Muscle of leg (tissue), 3 donors: ENCODE measurements at regions not wholly inside any gene's neighbourhood (a gene's known extent, or its start where the extent isn't known, plus 50 kb on each side); places are given as distances from the start of the nearest gene placed in this dataset.
A peak's percentile ranks its signal among the peaks of the same experiment; 100 is the strongest.

Source experiments
- DNase-seq: peaks from one replicate; pipeline ENCODE4 v3.0.0; 2013
- H3K27ac ChIP-seq: one replicate; pipeline ENCODE4 v1.5.1; 2013; ENCODE audit warnings: mild to moderate bottlenecking, low read length, control low read depth
- H3K27me3 ChIP-seq: one replicate; pipeline ENCODE4 v1.6.1; 2013; ENCODE audit warnings: low read length; ENCODE audit not compliant: control insufficient read depth, insufficient read depth
- H3K36me3 ChIP-seq: one replicate; pipeline ENCODE4 v1.6.1; 2013; ENCODE audit warnings: low read length; ENCODE audit not compliant: control insufficient read depth, insufficient read depth
- H3K4me1 ChIP-seq: one replicate; pipeline ENCODE4 v1.6.1; 2013; ENCODE audit warnings: low read length; ENCODE audit not compliant: control insufficient read depth, insufficient read depth
- H3K4me3 ChIP-seq: one replicate; pipeline ENCODE4 v1.5.1; 2013; ENCODE audit warnings: low read length, control low read depth
- H3K9me3 ChIP-seq: replicated peaks from 2 replicates; pipeline ENCODE4 v1.6.1; 2013; ENCODE audit warnings: low read depth, low read length; ENCODE audit not compliant: control insufficient read depth
- WGBS: methylation state at CpG from one replicate; pipeline ENCODE4 v1.1.5; 2013; ENCODE audit warnings: missing lambda C conversion rate; ENCODE audit not compliant: insufficient coverage; 5-methylcytosine and 5-hydroxymethylcytosine counted together

DNA sequence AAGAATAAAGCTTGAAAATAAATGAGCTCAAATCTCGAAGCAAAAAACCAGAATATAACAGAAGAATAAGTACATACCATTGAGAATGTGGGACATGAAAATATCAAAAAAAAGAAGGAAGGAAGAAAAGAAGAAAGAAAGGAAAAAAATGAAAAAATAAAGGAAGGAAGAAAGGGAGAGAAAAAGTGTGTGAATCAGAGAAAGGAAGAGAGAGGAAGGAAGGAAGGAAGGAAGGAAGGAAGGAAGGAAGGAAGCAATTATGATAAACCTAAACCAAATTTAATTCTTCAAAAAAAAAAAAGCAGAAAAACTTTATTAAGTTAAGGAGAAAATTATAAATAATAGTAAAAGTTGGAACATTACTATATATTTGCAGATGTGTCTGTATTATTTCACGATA is 949.8 kb downstream of the NLGN4X start:
- Histone ChIP-seq H3K27ac (no peak overlapping the region), H3K4me3 (no peak overlapping the region), H3K36me3 (no peaks in the 10 kb centered on the region), H3K9me3 (peaks cover 2% of the 10 kb centered on the region), H3K4me1 (no peaks in the 10 kb centered on the region), H3K27me3 (no peaks in the 10 kb centered on the region)
- DNase-seq, result no peak
- no CpG with 5 or more reads among the region's 2 CpGs for WGBS

DNA sequence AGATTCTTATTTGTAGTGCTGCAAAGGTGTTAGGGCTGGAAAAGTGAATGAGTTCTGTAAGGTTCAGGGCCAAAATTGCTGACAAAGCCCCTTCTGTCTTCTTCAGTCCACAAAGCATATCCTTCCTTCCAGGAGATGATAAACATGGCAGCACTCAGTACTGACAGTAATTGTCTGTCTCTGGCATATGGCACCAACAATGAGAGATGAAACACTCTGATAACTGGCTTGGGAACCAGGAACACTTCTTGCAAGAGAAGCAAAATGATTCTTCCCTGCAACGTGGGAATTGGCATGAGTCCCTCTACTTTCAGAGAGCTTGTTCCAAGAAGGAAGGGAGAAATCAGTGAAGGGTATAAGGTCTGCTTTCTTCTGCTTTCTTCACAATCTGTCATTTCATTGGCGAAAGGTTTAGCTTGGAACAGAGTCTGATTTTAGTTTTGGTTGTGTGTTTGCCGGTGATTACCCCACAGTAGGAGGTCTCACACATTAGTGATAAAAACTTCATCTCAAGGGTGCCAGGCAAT is 963.3 kb downstream of the NLGN4X start:
- no peaks in the 10 kb centered on the region for H3K27me3 ChIP-seq
- no peaks in the 10 kb centered on the region for H3K4me1 ChIP-seq
- no peak overlapping the region for H3K27ac ChIP-seq
- no peak for DNase-seq
- no CpG with 5 or more reads among the region's 3 CpGs for WGBS
- H3K9me3 ChIP-seq, result no peaks in the 10 kb centered on the region
- H3K4me3 ChIP-seq, result no peak overlapping the region
- no peaks in the 10 kb centered on the region for H3K36me3 ChIP-seq

DNA sequence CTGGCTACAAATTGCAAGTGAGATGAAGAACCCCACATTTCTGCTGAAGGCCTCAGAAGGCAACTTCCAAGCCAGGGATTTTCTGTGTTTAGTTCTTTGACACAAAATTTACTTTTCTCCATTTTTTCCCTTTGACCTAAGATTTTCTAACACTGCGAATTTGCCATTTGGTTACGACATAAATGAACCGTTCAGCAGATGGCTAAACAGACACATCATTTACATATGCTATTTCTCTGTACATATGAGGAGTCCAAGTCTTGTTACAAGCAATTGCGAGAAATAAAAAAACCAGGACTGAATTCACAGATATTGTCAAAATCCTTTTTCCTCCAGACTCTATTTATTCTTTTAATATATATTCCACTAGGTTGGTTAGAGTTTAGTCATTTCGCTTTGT is 978.6 kb downstream of the NLGN4X start:
- no peak overlapping the region for H3K27ac ChIP-seq
- no peaks in the 10 kb centered on the region for H3K4me1 ChIP-seq
- H3K27me3 ChIP-seq, result no peaks in the 10 kb centered on the region
- no peaks in the 10 kb centered on the region for H3K9me3 ChIP-seq
- no peak overlapping the region for H3K4me3 ChIP-seq
- WGBS, result no CpG with 5 or more reads among the region's 5 CpGs
- no peaks in the 10 kb centered on the region for H3K36me3 ChIP-seq
- peak; percentile 4 for DNase-seq

GRCh38 chrX:5242091-5242790 is 986.4 kb downstream of the NLGN4X start:
- no peaks in the 10 kb centered on the region for H3K36me3 ChIP-seq
- no peaks in the 10 kb centered on the region for H3K9me3 ChIP-seq
- no peaks in the 10 kb centered on the region for H3K4me1 ChIP-seq
- DNase-seq, result no peak
- no CpG with 5 or more reads among the region's 7 CpGs for WGBS
- no peak overlapping the region for H3K4me3 ChIP-seq
- H3K27ac ChIP-seq, result no peak overlapping the region
- H3K27me3 ChIP-seq, result no peaks in the 10 kb centered on the region

- H3K4me3 ChIP-seq, result no peak overlapping the region
- no peaks in the 10 kb centered on the region for H3K9me3 ChIP-seq
- H3K36me3 ChIP-seq, result no peaks in the 10 kb centered on the region
- no peaks in the 10 kb centered on the region for H3K27me3 ChIP-seq
- no peak overlapping the region for H3K27ac ChIP-seq
- no peaks in the 10 kb centered on the region for H3K4me1 ChIP-seq
- DNase-seq, result no peak
- WGBS, result no CpG with 5 or more reads among the region's 4 CpGs
These were observed 991.9 kb downstream of the NLGN4X start for GRCh38 chrX:5236749-5237148.

- Histone ChIP-seq H3K9me3 (no peaks in the 10 kb centered on the region), H3K27ac (no peak overlapping the region), H3K27me3 (no peaks in the 10 kb centered on the region), H3K4me1 (no peaks in the 10 kb centered on the region), H3K36me3 (no peaks in the 10 kb centered on the region), H3K4me3 (no peak overlapping the region)
- whole genome bisulfite sequencing, result 57% methylated on average over 7 of the region's 8 CpGs
- peak; percentile 19 for DNase-seq
These were observed 992.6 kb downstream of the NLGN4X start for GRCh38 chrX:5236096-5236495.

GRCh38 chrX:5233830-5234229 is 994.8 kb downstream of the NLGN4X start:
- Histone ChIP-seq H3K27me3 (no peaks in the 10 kb centered on the region), H3K36me3 (no peaks in the 10 kb centered on the region), H3K9me3 (no peaks in the 10 kb centered on the region), H3K4me3 (no peak overlapping the region), H3K27ac (no peak overlapping the region), H3K4me1 (no peaks in the 10 kb centered on the region)
- no peak for DNase-seq
- WGBS, result no CpG with 5 or more reads among the region's 3 CpGs

DNA sequence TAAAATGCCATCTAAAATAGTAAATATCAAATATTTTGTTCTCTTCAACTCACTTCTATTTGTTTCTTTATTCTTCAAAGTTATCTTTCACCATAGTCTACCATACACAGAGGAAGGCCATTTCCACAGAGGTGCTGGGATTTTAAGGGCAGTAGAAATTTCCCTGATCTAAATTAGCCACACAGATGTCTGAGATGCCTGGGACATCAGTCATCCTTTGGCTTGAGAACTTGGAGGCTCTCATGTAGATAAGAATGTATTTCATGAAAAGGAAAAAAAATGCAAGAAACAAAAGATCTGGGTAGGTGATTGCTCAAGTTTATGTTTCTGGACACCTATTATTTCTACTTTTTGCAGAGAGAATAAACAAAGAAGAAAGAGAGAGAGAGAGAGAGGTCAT is 1008.2 kb downstream of the NLGN4X start:
- Histone ChIP-seq H3K36me3 (no peaks in the 10 kb centered on the region), H3K27me3 (no peaks in the 10 kb centered on the region), H3K4me1 (no peaks in the 10 kb centered on the region), H3K27ac (no peak overlapping the region), H3K4me3 (no peak overlapping the region), H3K9me3 (peaks cover under 1% of the 10 kb centered on the region)
- no peak for DNase-seq

- no peak overlapping the region for H3K27ac ChIP-seq
- no peak overlapping the region for H3K4me3 ChIP-seq
- H3K9me3 ChIP-seq, result no peaks in the 10 kb centered on the region
- WGBS, result no CpG with 5 or more reads among the region's 4 CpGs
- H3K36me3 ChIP-seq, result no peaks in the 10 kb centered on the region
- no peaks in the 10 kb centered on the region for H3K27me3 ChIP-seq
- DNase-seq, result no peak
- H3K4me1 ChIP-seq, result no peaks in the 10 kb centered on the region
These were observed 1033.9 kb downstream of the NLGN4X start for GRCh38 chrX:5194806-5195205.

GRCh38 chrX:5180135-5180741 is 1048.4 kb downstream of the NLGN4X start:
- WGBS, result 58% methylated on average over 8 of the region's 12 CpGs
- Histone ChIP-seq H3K27ac (no peak overlapping the region), H3K9me3 (no peaks in the 10 kb centered on the region), H3K4me1 (no peaks in the 10 kb centered on the region), H3K36me3 (no peaks in the 10 kb centered on the region), H3K4me3 (no peak overlapping the region), H3K27me3 (no peaks in the 10 kb centered on the region)
- no peak for DNase-seq
